ES-I3 (cell line): ENCODE measurements at regions not wholly inside any gene's neighbourhood (a gene's known extent, or its start where the extent isn't known, plus 50 kb on each side); places are given as distances from the start of the nearest gene placed in this dataset.

Source experiments
- H3K36me3 ChIP-seq: 2 replicates; pipeline ENCODE4 v1.6.1; 2013; ENCODE audit warnings: mild to moderate bottlenecking, low read length, control low read depth, moderate library complexity; ENCODE audit not compliant: insufficient read depth
- H3K4me1 ChIP-seq: 2 replicates; pipeline ENCODE4 v1.6.1; 2013; ENCODE audit warnings: mild to moderate bottlenecking, control low read depth, low read length; ENCODE audit not compliant: insufficient read depth
- H3K9ac ChIP-seq: 2 replicates; pipeline ENCODE4 v1.6.1; 2013; ENCODE audit warnings: low read depth, mild to moderate bottlenecking, low read length, moderate library complexity
- H3K9me3 ChIP-seq: 2 replicates; pipeline ENCODE4 v1.6.1; 2013; ENCODE audit warnings: mild to moderate bottlenecking, low read length, moderate library complexity; ENCODE audit not compliant: control insufficient read depth, insufficient read depth

DNA sequence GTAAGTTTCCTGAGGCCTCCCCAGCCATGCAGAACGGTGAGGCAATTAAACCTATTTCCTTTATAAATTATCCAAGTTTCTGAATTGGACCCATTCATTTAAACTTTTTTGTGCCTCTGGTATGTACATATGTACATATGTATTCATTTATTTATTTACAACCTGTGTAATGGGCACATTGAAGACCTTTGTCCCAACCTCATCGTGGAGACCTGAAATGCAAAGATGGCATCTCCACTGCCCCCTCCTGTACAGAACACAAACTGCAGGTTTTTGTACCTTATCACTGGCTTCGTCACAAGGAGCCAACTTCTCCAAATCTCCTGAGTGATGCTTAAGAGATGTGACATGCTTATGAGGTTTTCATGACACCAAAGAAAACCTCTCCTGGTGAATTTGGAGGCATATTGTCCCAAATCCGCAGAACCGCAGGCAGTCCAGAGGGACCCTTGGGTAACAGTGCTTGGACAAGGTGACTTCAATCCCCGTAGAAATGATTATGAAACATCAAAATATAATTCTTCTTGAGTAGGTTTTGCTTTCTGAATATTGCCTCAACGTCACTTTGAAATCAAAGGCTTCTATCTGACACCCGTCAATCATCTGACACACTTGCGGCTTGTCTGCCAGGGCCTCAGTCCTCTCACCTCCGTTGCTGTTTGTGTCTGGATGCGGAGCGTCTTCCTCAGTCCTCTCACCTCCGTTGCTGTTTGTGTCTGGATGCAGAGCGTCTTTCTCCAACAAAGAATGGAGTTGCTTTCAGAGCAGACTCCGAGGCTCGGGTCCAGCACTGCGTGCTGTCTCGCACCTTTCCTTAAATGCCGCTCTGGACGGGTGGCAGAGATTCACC, 135.0 kb upstream of the IRX4 start:
- no peaks in the 10 kb centered on the region for H3K4me1 ChIP-seq
- H3K9ac ChIP-seq, result no peak overlapping the region
- H3K9me3 ChIP-seq, result no peaks in the 10 kb centered on the region
- no peaks in the 10 kb centered on the region for H3K36me3 ChIP-seq

DNA sequence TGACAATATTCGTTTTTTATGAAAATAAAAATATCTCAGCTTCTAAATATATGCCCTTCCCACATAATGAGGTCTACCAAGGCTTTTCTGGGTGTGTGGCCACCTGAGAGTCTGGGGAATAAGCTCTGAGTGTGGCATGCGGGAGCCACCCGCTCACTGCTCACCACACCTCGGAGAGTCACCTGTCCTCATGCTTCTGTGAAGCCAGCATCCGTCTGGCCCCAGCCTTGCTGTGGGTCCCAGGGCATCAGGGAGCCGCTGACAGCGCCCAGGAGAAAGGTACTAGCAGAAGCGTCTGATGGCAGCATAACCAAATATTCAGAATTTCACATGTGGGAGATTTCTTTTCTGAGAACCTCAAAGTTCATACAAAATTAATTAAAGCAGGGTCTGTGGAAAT, 133.2 kb upstream of the IRX4 start:
- Histone ChIP-seq H3K36me3 (no peaks in the 10 kb centered on the region), H3K9me3 (no peaks in the 10 kb centered on the region), H3K9ac (no peak overlapping the region), H3K4me1 (no peaks in the 10 kb centered on the region)

DNA sequence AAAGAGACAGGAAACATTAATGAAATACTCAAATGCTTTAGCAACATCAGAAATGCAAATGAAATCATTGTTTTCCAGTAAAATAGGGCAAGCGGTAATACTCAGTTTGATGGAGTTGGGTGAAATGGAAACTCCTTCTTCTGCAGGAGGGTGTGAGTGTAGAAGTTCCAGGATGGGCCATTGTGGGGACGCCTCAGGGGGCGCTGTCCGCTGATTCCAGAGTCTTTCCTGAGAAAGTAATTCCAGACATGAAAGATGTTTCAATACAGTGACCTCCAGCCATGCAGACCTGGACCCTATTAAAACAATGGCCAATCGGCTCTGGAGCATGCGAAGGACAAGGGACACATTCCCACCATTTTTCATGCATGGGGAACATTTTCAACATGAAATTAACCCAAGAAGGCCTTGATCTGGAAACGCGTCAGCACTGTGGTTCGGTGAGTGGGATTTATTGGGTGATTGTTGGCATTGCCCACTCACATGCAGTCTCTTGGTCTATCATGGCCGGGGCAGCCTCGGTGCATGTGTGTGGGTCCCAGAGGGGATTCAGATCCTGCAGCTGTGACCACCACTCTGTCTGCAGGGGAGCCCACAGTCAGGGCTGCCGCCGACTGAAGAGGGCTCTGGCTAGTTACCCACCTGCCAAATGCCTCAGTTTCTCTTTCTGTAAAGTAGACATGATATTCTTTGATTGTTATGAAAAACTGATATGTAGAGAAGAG, 132.6 kb upstream of the IRX4 start:
- Histone ChIP-seq H3K36me3 (no peaks in the 10 kb centered on the region), H3K4me1 (no peaks in the 10 kb centered on the region), H3K9ac (no peak overlapping the region), H3K9me3 (no peaks in the 10 kb centered on the region)

DNA sequence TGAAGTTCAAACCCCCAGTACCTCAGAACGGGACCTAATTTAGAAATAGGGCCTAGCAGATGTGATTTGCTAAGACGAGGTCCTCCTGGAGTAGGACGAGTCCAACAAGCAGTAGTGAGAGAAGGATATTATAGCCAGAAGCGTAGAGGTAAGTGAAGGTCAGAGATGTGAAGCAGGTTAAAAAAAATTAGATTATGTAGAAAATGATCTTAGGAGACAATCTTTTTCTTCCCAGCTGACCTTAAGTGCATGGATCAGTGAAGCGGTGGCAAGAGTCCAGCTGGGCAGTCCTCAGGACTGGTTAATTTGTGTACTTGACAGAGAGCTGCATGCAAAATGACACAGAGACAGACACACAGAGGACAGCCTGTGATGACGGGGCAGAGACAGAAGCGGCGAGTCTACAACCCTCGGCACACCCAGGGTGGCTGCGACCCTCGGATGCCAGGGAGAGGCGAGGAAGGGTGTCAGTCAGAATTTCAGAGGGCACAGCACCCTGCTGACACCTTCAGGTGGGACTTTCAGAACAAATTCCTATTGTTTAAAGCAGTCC, 131.4 kb upstream of the IRX4 start:
- Histone ChIP-seq H3K36me3 (no peaks in the 10 kb centered on the region), H3K9me3 (no peaks in the 10 kb centered on the region), H3K9ac (no peak overlapping the region), H3K4me1 (no peaks in the 10 kb centered on the region)

DNA sequence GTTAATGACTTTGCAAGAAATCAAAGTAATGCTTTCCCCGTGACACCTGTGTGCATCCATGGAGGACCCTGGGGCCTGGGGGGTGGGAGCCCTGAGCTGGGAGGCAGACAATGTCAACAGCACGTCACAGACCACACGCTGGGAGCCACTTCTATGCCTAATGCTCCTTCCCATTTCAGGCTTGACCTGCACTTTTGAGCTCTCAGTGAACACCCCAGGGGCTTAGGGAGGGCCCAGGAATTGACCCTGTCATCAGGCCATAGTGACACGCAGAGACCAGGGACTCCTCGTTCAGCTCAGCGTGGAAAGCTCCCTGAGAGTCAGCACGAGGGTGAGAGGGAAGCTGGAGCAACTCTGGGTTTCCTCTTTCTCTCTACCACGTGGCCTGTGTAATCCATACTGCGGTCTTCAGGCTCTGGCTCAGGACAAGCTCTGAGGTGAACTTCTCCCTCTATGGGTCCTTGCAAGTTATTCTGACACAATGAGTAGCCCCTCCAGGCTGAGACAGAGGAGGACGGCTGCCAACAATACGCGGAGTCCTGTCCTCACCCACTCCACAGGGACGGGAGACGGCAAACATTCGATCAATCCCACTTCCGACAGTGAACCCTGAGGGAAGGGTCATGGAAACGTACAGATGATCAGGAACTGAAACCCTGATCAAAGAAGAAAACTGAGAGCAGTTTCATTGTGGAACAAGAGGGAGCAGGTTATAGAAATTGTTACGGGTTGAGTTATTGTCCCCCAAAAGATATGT, 130.8 kb upstream of the IRX4 start:
- Histone ChIP-seq H3K36me3 (no peaks in the 10 kb centered on the region), H3K9me3 (no peaks in the 10 kb centered on the region), H3K9ac (no peak overlapping the region), H3K4me1 (no peaks in the 10 kb centered on the region; the same call in 1 of the 2 replicates)

DNA sequence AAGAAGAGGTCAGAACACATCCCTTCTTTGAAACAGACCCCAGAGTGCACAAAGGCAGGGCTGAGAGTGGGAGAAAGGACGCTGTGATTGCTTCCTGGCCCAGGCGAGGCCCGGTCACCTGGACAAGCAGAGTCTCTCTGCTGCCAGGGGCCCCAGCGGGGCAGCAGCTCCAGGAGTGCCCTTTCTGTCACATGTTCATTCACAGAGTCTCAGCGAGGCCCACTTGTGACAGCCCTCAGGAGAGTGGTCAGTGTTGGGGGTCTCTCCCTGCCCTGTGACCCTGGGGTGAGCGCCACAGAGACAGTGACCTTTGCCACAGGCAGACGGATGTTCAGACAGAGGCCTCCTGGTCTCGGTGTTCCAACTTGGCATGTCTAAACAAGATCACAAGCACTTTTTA, 130.2 kb upstream of the IRX4 start:
- Histone ChIP-seq H3K9me3 (no peaks in the 10 kb centered on the region), H3K9ac (no peak overlapping the region), H3K4me1 (peaks cover 3% of the 10 kb centered on the region; the same call in 1 of the 2 replicates), H3K36me3 (no peaks in the 10 kb centered on the region)

DNA sequence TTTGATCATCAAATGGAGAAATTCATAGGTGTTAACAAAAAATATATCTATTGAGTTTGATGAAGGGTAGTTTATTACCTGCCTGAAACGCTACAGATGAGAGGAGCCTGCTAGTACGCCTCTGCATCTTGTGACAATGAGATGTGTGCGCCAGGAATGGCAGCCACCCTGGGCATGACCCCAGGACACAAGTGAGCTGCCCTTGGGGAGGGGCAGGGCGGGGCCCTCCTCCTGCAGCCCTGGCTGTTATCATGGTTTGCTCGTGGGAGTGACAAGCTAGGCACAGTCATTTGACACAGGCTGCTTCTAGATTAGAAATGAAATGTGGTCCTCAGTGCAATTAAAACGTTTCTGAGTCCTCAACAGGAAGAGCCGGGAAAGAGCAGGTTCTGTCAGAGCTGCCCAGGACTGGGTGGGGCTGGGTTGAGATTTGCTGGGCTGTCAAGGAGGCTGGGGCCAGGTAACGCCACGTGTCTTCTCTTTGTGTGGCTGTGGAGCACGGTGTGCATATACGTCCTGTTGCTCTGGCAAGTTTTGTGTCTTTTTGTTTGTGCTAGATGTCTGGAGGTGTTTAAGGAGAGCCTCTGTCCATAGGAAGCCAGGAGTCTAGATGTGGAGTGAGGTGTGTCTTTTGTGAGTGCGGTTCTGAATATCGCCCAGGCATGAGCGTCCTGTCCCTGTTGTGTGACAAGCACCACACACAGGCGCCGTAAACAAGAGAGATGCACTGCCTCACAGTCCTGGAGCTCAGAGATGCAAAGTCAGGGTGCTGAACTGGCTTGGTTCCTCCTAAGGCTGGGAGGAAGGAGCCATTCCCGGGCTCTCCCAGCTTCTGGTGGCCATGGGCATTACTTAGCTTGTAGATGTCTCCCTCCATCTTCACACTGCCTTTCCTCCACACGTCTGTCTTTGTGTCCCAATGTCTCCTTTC, 129.0 kb upstream of the IRX4 start:
- H3K36me3 ChIP-seq, result no peaks in the 10 kb centered on the region
- no peaks in the 10 kb centered on the region for H3K9me3 ChIP-seq
- H3K4me1 ChIP-seq, result peaks cover 3% of the 10 kb centered on the region; the same call in 1 of the 2 replicates
- no peak overlapping the region for H3K9ac ChIP-seq

DNA sequence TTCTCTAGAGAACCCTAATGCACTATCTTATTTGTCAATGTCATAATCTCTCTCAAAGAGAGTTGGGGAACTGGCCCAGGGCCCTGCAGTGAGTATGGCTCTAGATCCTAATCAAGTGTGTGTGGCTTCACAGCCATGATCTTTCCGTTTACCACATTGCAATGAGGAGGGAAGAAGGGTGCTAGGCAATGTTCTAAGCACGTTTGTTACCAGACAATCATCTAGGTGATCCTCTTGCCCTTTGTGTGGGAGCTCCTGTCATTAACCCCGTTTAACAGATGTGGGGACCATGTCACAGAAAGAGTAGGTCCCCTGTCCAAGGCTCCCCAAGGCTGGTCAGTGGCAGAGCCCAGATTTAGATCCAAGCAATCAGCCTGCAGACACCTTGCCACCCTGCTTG, 128.2 kb upstream of the IRX4 start:
- Histone ChIP-seq H3K9ac (no peak overlapping the region), H3K9me3 (no peaks in the 10 kb centered on the region), H3K36me3 (no peaks in the 10 kb centered on the region), H3K4me1 (peaks cover 3% of the 10 kb centered on the region; the same call in 1 of the 2 replicates)

DNA sequence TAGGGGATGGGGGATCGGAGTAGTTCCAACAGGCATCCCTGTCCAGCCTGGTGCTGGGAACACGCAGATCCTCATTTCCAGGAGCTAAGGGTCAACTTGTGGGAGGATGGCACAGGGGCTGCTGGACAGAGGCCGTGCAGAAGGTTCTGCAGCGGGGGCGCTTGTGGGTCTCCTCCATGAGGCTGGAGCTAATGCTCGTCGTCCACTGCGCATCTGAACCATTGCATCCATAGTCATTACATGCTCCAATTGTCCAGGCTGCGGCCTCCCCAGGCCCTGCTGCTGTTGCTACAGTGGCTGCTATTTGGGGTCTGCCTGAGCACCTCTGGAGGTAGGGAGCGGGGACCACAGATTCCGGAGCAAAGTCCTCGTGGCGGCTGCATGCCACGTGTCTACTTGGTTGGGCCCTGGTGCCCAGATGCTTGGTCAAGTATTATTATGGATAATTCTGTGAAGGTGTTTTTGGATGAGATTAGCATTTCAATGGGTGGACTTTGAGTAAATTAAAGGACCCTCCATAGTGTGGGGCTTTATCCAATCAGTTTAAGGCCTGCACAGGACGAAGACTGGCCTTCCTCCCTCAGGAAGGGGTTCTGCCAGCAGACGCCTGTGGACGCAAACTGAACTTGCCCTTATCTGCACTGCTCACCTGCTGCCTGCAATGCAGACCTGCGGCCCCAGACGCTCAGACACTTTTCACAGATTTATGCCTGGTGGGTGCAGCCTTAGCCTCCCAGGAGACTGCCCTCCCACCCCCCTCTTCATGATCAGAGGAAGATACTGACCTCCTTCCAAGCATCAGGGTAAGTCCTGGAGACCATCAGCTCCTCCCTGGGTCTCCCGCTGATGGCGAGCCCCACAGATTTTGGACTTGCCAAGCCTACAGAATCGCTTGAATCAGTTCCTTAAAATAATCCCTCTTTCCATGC, 127.5 kb upstream of the IRX4 start:
- H3K9me3 ChIP-seq, result no peaks in the 10 kb centered on the region
- H3K36me3 ChIP-seq, result no peaks in the 10 kb centered on the region
- peaks cover 3% of the 10 kb centered on the region; the same call in 1 of the 2 replicates for H3K4me1 ChIP-seq
- H3K9ac ChIP-seq, result no peak overlapping the region

DNA sequence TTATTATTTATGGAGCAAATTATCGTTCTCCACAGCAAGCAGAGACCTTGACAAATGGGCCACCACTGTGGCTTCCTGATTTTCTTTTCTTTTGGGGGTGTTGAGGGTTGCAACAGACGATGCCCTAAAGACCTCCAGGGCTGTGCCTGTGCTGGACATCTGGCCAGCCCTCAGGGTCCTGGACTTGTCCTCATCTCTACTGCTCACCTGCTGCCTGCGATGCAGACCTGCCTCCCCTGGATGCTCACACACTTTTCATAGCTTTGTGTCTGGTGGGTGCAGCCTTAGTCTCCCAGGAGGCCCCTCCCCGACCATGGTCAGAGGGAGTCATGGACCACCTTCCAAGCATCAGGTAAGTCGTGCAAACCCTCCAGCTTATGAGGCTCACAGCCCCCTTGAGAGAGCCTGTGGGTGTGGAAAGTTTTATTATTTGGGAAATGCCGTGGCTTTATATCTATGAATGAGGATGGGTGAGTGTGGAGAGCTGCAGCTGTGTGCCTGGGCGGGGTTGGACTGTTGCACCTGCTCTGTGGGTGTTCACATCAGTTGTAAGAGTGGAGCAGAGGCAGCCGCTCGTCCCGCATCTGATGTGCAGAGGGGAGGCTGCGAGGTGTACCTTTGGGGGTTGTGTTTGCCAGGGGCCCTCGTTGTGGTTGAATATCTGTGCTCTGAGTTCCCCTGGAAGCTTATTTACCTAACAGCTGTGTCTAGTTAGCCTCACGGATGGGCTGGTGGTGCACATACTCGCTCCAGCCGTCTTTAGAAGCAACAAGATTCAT, 126.3 kb upstream of the IRX4 start:
- no peaks in the 10 kb centered on the region for H3K9me3 ChIP-seq
- H3K4me1 ChIP-seq, result peaks cover 3% of the 10 kb centered on the region; the same call in 1 of the 2 replicates
- no peaks in the 10 kb centered on the region for H3K36me3 ChIP-seq
- H3K9ac ChIP-seq, result no peak overlapping the region

DNA sequence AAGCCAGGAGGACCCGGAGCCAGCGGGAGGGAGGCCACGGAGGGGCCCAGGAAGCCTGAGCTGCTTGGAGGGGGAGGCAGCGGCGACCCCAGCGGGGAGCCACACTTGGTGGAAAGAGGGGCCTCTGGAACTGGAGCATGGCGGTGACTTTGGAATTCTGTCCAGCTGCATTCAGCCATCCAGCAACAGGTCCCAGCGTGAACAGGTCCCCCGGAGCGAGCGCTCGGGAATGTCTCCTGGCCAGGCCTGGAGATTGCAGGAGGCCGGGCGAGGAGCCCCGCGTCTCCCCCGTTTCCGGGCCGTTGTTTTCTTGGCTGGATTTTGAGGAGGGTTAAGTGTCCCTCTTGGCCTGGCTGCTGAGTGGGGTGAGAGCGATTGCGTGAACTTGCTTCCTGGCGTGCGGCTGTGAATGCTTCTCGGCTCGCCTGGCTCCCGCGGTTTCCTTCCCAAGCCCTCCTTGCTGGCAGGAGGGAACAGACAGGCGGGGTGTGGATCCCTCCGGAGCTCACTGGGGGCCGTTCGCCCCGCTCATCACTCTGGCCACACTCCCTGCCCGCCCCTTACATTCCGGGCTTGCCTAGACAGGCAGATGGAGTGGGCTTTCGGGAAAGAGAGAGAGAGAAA, 125.3 kb upstream of the IRX4 start:
- Histone ChIP-seq H3K9ac (no peak overlapping the region), H3K4me1 (peaks cover 3% of the 10 kb centered on the region; the same call in 1 of the 2 replicates), H3K9me3 (no peaks in the 10 kb centered on the region), H3K36me3 (no peaks in the 10 kb centered on the region)

DNA sequence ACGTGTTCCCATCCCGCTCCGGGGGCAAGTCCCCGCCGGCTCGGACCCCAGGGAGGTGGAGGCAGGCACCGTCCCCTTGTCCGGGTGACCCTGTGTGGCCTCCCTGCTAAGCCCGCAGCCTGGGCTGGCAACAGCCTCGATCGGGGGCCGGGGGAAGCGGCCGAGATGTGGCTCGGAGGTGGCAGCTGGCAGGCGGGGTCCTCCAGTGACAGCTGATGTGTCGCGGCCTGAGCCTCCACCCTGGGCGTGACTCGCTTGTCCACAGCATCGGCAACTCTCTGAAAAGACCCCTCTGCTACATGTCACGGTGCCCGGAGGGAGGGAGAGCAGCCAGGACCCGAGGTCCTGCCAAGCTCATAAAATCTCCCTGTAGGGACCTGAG, 124.8 kb upstream of the IRX4 start:
- Histone ChIP-seq H3K36me3 (no peaks in the 10 kb centered on the region), H3K4me1 (peaks cover 3% of the 10 kb centered on the region; the same call in 1 of the 2 replicates), H3K9me3 (no peaks in the 10 kb centered on the region), H3K9ac (no peak overlapping the region)
